SK-N-SH (cell line): ENCODE measurements at regions not wholly inside any gene's neighbourhood (a gene's known extent, or its start where the extent isn't known, plus 50 kb on each side); places are given as distances from the start of the nearest gene placed in this dataset.

Experiments
- CTCF ChIA-PET: fragments of 300-600, 350-600 bp; formaldehyde crosslinking; extraction: SDS; loops from one replicate; lab custom pipeline; 2021; lab: Yijun Ruan, JAX
- POLR2A ChIA-PET: fragments of 350-600 bp; sonication (Branson Sonifier 250); formaldehyde crosslinking; extraction: SDS; loops from one replicate; lab custom pipeline; 2020; ENCODE audit warnings: antibody characterized with exemption, inconsistent platforms; lab: Yijun Ruan, JAX
- DNase-seq: peaks from one replicate; pipeline ENCODE4 v3.0.0; 2012
- H2AFZ ChIP-seq: fragments of 200-600 bp; sonication (generic); 2 replicates; pipeline ENCODE4 v1.8.1; 2016; ENCODE audit warnings: antibody characterized with exemption, mild to moderate bottlenecking, low read depth
- H3F3A ChIP-seq: fragments of 200-600 bp; sonication (generic); replicated peaks from 2 replicates; pipeline ENCODE3; 2016; ENCODE audit warnings: antibody characterized with exemption, mild to moderate bottlenecking; ENCODE audit not compliant: insufficient read depth
- H3K27ac ChIP-seq, 2 experiments: fragments of 200-500 bp in 1 of 2; fragments of 200-600 bp in 1 of 2; sonication (Bioruptor generic) in 1 of 2; sonication (generic), shearing (Covaris generic) in 1 of 2; 2 replicates each; pipeline versions ENCODE4 v1.5.1 to v1.6.1; 2014 to 2016; ENCODE audit warnings: low read depth in 2 of 2, inconsistent platforms in 1 of 2, low read length in 1 of 2, mild to moderate bottlenecking in 1 of 2, mixed read lengths in 1 of 2
- H3K27me3 ChIP-seq: fragments of 200-600 bp; sonication (generic), shearing (Covaris generic); 2 replicates; pipeline ENCODE4 v1.6.1; 2016; ENCODE audit warnings: mixed run types; ENCODE audit not compliant: insufficient read depth
- H3K36me3 ChIP-seq, 2 experiments: fragments of 200-500 bp in 1 of 2; fragments of 200-600 bp in 1 of 2; sonication (Bioruptor generic) in 1 of 2; sonication (generic) in 1 of 2; replicated peaks in 1 of 2; 2 replicates each; pipeline versions ENCODE3 to v1.5.1; 2014 to 2016; ENCODE audit warnings: low read length in 1 of 2, mild to moderate bottlenecking in 1 of 2; ENCODE audit not compliant: insufficient read depth in 2 of 2, control insufficient read depth in 1 of 2
- H3K4me1 ChIP-seq, 2 experiments: fragments of 200-500 bp in 1 of 2; fragments of 200-600 bp in 1 of 2; sonication (Bioruptor generic) in 1 of 2; sonication (generic), shearing (Covaris generic) in 1 of 2; 2 replicates each; pipeline versions ENCODE4 v1.5.1 to v1.6.1; 2014 to 2016; ENCODE audit warnings: low read depth in 1 of 2, low read length in 1 of 2, mixed run types in 1 of 2; ENCODE audit not compliant: insufficient read depth in 2 of 2, control insufficient read depth in 1 of 2
- H3K4me2 ChIP-seq: fragments of 200-600 bp; sonication (generic), shearing (Covaris generic); 2 replicates; pipeline ENCODE4 v1.6.1; 2017; ENCODE audit warnings: mixed run types
- H3K4me3 ChIP-seq, 2 experiments: fragments of 200-500 bp in 1 of 2; fragments of 200-600 bp in 1 of 2; sonication (Bioruptor generic) in 1 of 2; sonication (generic), shearing (Covaris generic) in 1 of 2; 2 replicates each; pipeline versions ENCODE4 v1.5.1 to v1.8.1; 2014 to 2016; ENCODE audit warnings: low read depth in 2 of 2, inconsistent platforms in 1 of 2, low read length in 1 of 2, mild to moderate bottlenecking in 1 of 2, mixed read lengths in 1 of 2, moderate library complexity in 1 of 2
- H3K79me2 ChIP-seq: fragments of 200-600 bp; sonication (generic); 2 replicates; pipeline ENCODE4 v1.8.1; 2017; ENCODE audit warnings: mild to moderate bottlenecking; ENCODE audit not compliant: insufficient read depth
- H3K9ac ChIP-seq: fragments of 200-600 bp; sonication (generic); 2 replicates; pipeline ENCODE4 v1.6.1; 2017; ENCODE audit warnings: mixed run types
- H3K9me2 ChIP-seq: fragments of 200-600 bp; sonication (generic); 2 replicates; pipeline ENCODE4 v1.6.1; 2017; ENCODE audit warnings: mixed run types
- H3K9me3 ChIP-seq: fragments of 200-600 bp; sonication (generic); 2 replicates; pipeline ENCODE4 v1.6.1; 2017; ENCODE audit warnings: mixed run types, mild to moderate bottlenecking, moderate library complexity
- H4K20me1 ChIP-seq: fragments of 200-600 bp; sonication (generic); 2 replicates; pipeline ENCODE4 v1.6.1; 2017; ENCODE audit warnings: mild to moderate bottlenecking, mixed run types; ENCODE audit not compliant: insufficient read depth
- CHD2 ChIP-seq: fragments of 150-350 bp; IDR thresholded peaks from 2 replicates; pipeline ENCODE4 v1.6.1; 2018; ENCODE audit warnings: low read length; ENCODE audit not compliant: partially characterized antibody
- EP300 ChIP-seq, 2 experiments: IDR thresholded peaks; 2 replicates each; pipeline versions ENCODE4 v1.4.0 to v1.6.1; 2012; ENCODE audit warnings: borderline replicate concordance in 1 of 2, low read depth in 1 of 2, low read length in 1 of 2
- EZH2phosphoT487 ChIP-seq: fragments of 200-600 bp; sonication (generic); IDR thresholded peaks from 2 replicates; pipeline ENCODE4 v1.6.1; 2017; ENCODE audit warnings: low read depth, mixed run types, mild to moderate bottlenecking, antibody characterized with exemption, moderate library complexity, borderline replicate concordance
- FOSL2 ChIP-seq: IDR thresholded peaks from 2 replicates; pipeline ENCODE4 v1.4.0; 2012; ENCODE audit warnings: low read depth, mild to moderate bottlenecking, moderate library complexity, borderline replicate concordance
- FOXJ3 ChIP-seq: sonication (generic); formaldehyde crosslinking; IDR thresholded peaks from 2 replicates; pipeline ENCODE4 v1.5.1; 2020; ENCODE audit warnings: mild to moderate bottlenecking, missing genetic modification reagents
- FOXM1 ChIP-seq: IDR thresholded peaks from 2 replicates; pipeline ENCODE4 v1.4.0; 2012; ENCODE audit warnings: low read depth, mild to moderate bottlenecking
- GABPA ChIP-seq: IDR thresholded peaks from 2 replicates; pipeline ENCODE4 v1.4.0; 2012; ENCODE audit warnings: low read depth, mild to moderate bottlenecking
- GATA2 ChIP-seq: sonication (generic); formaldehyde crosslinking; IDR thresholded peaks from 2 replicates; pipeline ENCODE4 v1.5.0; 2020; ENCODE audit warnings: mild to moderate bottlenecking, missing genetic modification reagents
- JUND ChIP-seq: IDR thresholded peaks from 2 replicates; pipeline ENCODE4 v1.4.0; 2012
- MEF2A ChIP-seq: IDR thresholded peaks from 2 replicates; pipeline ENCODE4 v1.4.0; 2012; ENCODE audit warnings: low read depth, borderline replicate concordance
- NFIC ChIP-seq: IDR thresholded peaks from 2 replicates; pipeline ENCODE4 v1.4.0; 2012; ENCODE audit warnings: borderline replicate concordance
- PBX3 ChIP-seq: IDR thresholded peaks from 2 replicates; pipeline ENCODE4; 2012
- POLR2AphosphoS5 ChIP-seq: IDR thresholded peaks from 2 replicates; pipeline ENCODE4 v1.6.1; 2012; ENCODE audit warnings: low read depth, low read length
- RAD21 ChIP-seq: IDR thresholded peaks from 2 replicates; pipeline ENCODE4 v1.6.1; 2012; ENCODE audit warnings: mild to moderate bottlenecking, low read length
- REST ChIP-seq: IDR thresholded peaks from 2 replicates; pipeline ENCODE4 v1.6.1; 2012; ENCODE audit warnings: mild to moderate bottlenecking, low read depth, low read length, moderate library complexity
- RFX5 ChIP-seq: IDR thresholded peaks from 2 replicates; pipeline ENCODE4 v1.6.1; 2012; ENCODE audit warnings: mild to moderate bottlenecking, improper control_type of control experiment, low read length
- SIN3A ChIP-seq: IDR thresholded peaks from 2 replicates; pipeline ENCODE4 v1.6.1; 2012; ENCODE audit warnings: low read depth, mild to moderate bottlenecking, low read length, moderate library complexity, borderline replicate concordance
- TCF12 ChIP-seq: IDR thresholded peaks from 2 replicates; pipeline ENCODE4 v1.4.0; 2012
- WGBS: methylation state at CpG from one replicate; pipeline ENCODE4 v1.1.6; 2017; ENCODE audit warnings: low lambda C conversion rate; 5-methylcytosine and 5-hydroxymethylcytosine counted together

DNA sequence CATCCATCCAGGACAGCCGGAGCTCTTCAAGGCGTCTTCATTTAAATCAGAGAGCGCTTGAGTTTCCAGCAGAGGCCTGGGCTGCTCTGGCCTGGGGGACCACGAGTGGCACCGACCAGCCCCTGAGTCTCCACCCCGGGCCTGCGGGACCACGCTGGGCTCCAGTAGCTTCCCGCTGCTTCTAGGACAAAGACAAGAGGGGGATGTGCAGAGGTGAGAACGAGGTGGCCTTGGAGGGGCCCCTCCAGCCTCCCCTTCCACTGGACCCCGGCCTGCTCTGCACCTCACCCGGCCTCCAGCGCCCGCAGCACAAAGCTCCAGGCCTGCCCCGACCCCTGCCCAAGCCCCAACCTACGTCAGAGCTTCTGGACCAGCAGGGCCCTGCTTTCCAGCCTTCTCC is 81.6 kb downstream of the IRX2 start:
- Histone ChIP-seq H3K4me1 (no peaks in the 10 kb centered on the region), H3K9me2 (no peaks in the 10 kb centered on the region), H3K27me3 (no peaks in the 10 kb centered on the region; the same call in 1 of the 2 replicates), H3F3A (no peaks in the 10 kb centered on the region), H3K4me3 (no peak overlapping the region), H2AFZ (no peak overlapping the region), H3K9me3 (no peaks in the 10 kb centered on the region)
- TF ChIP-seq REST (no peak), GATA2 (CRISPR knock-in tag) (no peak), FOSL2 (no peak)
- TF ChIP-seq, all 33 proteins: peak for 0
- no peak overlapping the region for H3K27ac ChIP-seq
- CTCF ChIA-PET = no interaction called here
- H3K36me3 ChIP-seq = no peaks in the 10 kb centered on the region
- WGBS = 4% methylated on average over 14 of the region's 16 CpGs
- no peaks in the 10 kb centered on the region for H3K79me2 ChIP-seq
- no peak overlapping the region for H3K4me2 ChIP-seq
- DNase-seq = no peak
- POLR2A ChIA-PET = no interaction called here
- no peak overlapping the region for H3K9ac ChIP-seq
- no peaks in the 10 kb centered on the region for H4K20me1 ChIP-seq

DNA sequence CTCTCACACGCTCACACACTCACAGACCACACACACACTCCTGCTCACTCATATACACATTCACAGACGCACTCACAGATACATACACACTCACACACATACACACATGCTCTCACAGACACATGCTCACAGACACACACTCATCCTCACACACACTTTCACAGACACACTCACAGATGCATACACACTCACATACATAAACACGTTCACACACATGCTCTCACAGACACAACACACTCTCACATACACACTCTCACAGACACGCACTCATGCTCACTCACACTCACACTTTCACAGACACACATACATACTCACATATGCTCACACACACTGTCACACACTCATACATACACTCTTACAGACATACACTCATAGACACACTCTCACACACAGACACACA is 82.2 kb downstream of the IRX2 start:
- no peaks in the 10 kb centered on the region for H3K4me1 ChIP-seq
- no peak overlapping the region for H2AFZ ChIP-seq
- H3K9me3 ChIP-seq = no peaks in the 10 kb centered on the region
- WGBS = 21% methylated on average over 4 of the region's 4 CpGs
- POLR2A ChIA-PET = no interaction called here
- H3K36me3 ChIP-seq = no peaks in the 10 kb centered on the region
- no peak overlapping the region for H3K4me3 ChIP-seq
- CTCF ChIA-PET = no interaction called here
- no peaks in the 10 kb centered on the region for H3K9me2 ChIP-seq
- H3K9ac ChIP-seq = no peak overlapping the region
- no peak overlapping the region for H3K27ac ChIP-seq
- H3K4me2 ChIP-seq = no peak overlapping the region
- no peaks in the 10 kb centered on the region for H3F3A ChIP-seq
- no peaks in the 10 kb centered on the region; the same call in 1 of the 2 replicates for H3K27me3 ChIP-seq
- TF ChIP-seq NFIC (no peak), TCF12 (no peak), SIN3A (no peak), GABPA (no peak), CHD2 (no peak), JUND (no peak), FOXM1 (no peak), FOXJ3 (CRISPR knock-in tag) (no peak), EZH2phosphoT487 (no peak), REST (no peak), RAD21 (no peak), MEF2A (no peak), PBX3 (no peak), FOSL2 (no peak), RFX5 (no peak), POLR2AphosphoS5 (no peak), GATA2 (CRISPR knock-in tag) (no peak), EP300 (IDR thresholded peaks at IDR 0.05; ENCODE audit: borderline replicate concordance in 1 of 2, low read depth in 1 of 2, low read length in 1 of 2) (no peak)
- no peaks in the 10 kb centered on the region for H3K79me2 ChIP-seq
- H4K20me1 ChIP-seq = no peaks in the 10 kb centered on the region
- DNase-seq = no peak
